BLaER1 (cell line): ENCODE measurements at regions not wholly inside any gene's neighbourhood (a gene's known extent, or its start where the extent isn't known, plus 50 kb on each side); places are given as distances from the start of the nearest gene placed in this dataset.

ENCODE experiments used
- H3K27ac ChIP-seq: shearing (Covaris generic); formaldehyde crosslinking; 2 replicates; pipeline ENCODE4 v1.8.1; 2022
- H3K27me3 ChIP-seq: shearing (Covaris generic); formaldehyde crosslinking; 2 replicates; pipeline ENCODE4 v1.8.1; 2022
- H3K36me3 ChIP-seq: shearing (Covaris generic); formaldehyde crosslinking; 2 replicates; pipeline ENCODE4 v1.8.1; 2022
- H3K4me1 ChIP-seq: shearing (Covaris generic); formaldehyde crosslinking; 2 replicates; pipeline ENCODE4 v1.8.1; 2022
- H3K4me2 ChIP-seq: shearing (Covaris generic); formaldehyde crosslinking; 2 replicates; pipeline ENCODE4 v1.8.1; 2022
- H3K4me3 ChIP-seq: shearing (Covaris generic); formaldehyde crosslinking; 2 replicates; pipeline ENCODE4 v1.8.1; 2022
- H3K9ac ChIP-seq: shearing (Covaris generic); formaldehyde crosslinking; 2 replicates; pipeline ENCODE4 v1.8.1; 2022
- H3K9me3 ChIP-seq: shearing (Covaris generic); formaldehyde crosslinking; 2 replicates; pipeline ENCODE4 v1.8.1; 2022
- H4K20me1 ChIP-seq: shearing (Covaris generic); formaldehyde crosslinking; 2 replicates; pipeline ENCODE4 v1.8.1; 2022
- Cebpa-rat ChIP-seq: shearing (Covaris generic); IDR thresholded peaks from 2 replicates; pipeline ENCODE4 v1.8.1; 2022

DNA sequence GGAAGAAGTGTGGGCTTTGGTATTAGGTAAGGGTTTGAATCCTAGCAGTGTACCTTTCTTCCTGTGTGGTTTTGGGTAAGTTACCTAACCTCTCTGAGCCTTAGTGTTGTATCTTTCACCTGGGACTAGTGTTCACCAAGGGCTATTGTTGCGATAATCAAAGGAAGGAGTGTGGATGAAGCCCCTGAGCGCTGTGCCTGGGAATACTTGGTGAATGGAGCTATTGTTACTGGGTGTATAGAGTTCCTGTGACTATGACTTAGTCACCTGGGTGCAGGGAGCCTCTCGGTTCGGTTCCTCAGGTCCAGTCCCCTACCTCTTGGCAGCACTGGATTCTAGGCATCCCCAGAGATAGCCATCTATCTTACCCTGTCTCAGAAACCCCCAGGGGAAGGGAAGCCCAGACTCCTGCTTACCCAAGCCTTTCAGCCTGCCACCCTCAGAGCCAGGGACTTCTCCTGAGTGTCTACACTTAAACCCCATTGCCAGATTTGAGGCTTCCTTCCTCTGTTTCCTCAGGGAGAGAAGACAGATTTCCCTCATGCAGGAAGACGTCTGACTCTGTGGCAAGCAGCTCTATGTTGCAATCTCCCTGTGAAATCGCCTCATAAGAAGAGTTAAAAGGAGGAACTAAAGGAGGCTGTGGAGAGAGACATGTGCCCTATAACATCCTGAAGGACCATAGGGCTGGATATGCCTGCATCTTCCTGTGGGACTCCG is 181.0 kb upstream of the PITX1 start:
- Histone ChIP-seq H3K27ac (no peak overlapping the region), H3K4me1 (peaks cover 60% of the 10 kb centered on the region), H3K9me3 (no peaks in the 10 kb centered on the region), H3K36me3 (no peaks in the 10 kb centered on the region), H4K20me1 (no peaks in the 10 kb centered on the region), H3K9ac (no peak overlapping the region), H3K4me3 (no peak overlapping the region), H3K4me2 (peak overlapping the region; percentile 35), H3K27me3 (no peaks in the 10 kb centered on the region)
- TF ChIP-seq Cebpa-rat = peak; percentile 81

DNA sequence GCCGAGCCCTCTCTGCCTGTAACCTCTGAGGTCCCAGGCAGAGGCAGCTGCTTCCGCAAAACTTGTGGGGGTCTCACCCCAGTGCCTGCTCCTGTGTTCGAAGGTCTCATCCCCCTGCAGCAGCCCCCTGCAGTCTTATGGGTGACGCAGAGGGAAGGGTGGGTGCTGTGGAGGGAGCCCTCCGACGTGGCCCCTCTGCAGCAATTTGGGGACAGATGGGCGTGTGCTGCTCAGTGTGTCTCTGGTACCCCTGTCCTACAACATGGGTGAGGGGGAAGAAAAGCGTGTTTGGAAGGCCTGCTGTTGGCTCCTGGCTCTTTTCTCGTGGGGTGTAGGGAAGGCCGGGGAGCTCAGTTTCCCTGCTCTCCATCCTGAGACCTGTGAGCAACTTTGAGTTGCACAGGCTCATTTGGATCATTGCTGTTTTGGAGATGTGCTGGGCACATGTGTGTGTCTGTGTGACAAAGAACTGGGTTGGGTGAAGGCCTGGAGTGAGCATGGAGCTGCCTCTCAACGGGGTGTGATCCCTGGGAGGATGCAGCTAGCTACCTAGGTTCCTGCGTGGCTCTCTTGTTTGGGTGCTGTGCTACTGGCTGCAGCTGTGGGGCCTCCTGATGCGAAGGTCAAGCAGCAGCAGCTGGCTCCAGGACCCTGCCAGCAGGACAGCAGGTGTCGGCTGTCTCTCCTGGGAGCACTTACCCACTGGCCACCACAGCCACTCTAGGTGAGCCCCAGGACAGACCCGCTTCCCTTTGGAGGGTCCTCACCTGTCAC is 179.6 kb upstream of the PITX1 start:
- peaks cover 54% of the 10 kb centered on the region for H3K4me1 ChIP-seq
- no peaks in the 10 kb centered on the region for H3K36me3 ChIP-seq
- peak overlapping the region; percentile 71 for H3K27ac ChIP-seq
- H3K4me2 ChIP-seq = peak overlapping the region; percentile 59
- no peaks in the 10 kb centered on the region for H3K27me3 ChIP-seq
- TF ChIP-seq Cebpa-rat = no peak
- H3K9ac ChIP-seq = peak overlapping the region; percentile 10; the same call in 1 of the 2 replicates
- no peaks in the 10 kb centered on the region for H3K9me3 ChIP-seq
- no peaks in the 10 kb centered on the region for H4K20me1 ChIP-seq
- H3K4me3 ChIP-seq = no peak overlapping the region

DNA sequence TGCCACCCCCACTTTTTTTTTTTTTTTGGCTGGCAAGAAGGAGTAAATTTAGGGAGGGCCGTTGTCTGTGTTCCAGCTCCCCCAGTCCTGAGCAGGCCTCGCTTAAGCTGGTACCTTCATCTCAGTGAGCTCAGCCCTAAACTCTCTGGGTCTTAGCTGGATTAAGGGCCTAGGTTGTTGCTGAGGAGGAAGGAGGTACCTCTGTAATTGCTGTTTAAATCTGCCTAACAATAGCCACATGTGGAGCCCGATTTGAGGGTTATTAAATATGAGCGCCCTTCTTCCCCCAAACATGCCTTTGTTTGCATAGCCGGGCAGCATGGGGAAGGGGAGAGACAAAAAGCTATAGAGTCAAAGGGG is 179.0 kb upstream of the PITX1 start:
- Histone ChIP-seq H3K4me3 (no peak overlapping the region), H3K4me2 (peak overlapping the region; percentile 59), H3K9ac (peak overlapping the region; percentile 10; the same call in 1 of the 2 replicates), H3K27me3 (no peaks in the 10 kb centered on the region), H4K20me1 (no peaks in the 10 kb centered on the region), H3K27ac (peak overlapping the region; percentile 71), H3K4me1 (peaks cover 54% of the 10 kb centered on the region), H3K36me3 (no peaks in the 10 kb centered on the region), H3K9me3 (no peaks in the 10 kb centered on the region)
- TF ChIP-seq Cebpa-rat = no peak

- Histone ChIP-seq H3K4me3 (no peak overlapping the region), H3K9ac (peak overlapping the region; percentile 10; the same call in 1 of the 2 replicates), H3K4me1 (peaks cover 59% of the 10 kb centered on the region), H3K27ac (peak overlapping the region; percentile 71), H3K9me3 (no peaks in the 10 kb centered on the region), H3K36me3 (no peaks in the 10 kb centered on the region), H4K20me1 (no peaks in the 10 kb centered on the region), H3K27me3 (no peaks in the 10 kb centered on the region), H3K4me2 (peak overlapping the region; percentile 59)
- TF ChIP-seq Cebpa-rat = no peak
Observed at GRCh38 chr5:135212361-135213026, 178.5 kb upstream of the PITX1 start.

DNA sequence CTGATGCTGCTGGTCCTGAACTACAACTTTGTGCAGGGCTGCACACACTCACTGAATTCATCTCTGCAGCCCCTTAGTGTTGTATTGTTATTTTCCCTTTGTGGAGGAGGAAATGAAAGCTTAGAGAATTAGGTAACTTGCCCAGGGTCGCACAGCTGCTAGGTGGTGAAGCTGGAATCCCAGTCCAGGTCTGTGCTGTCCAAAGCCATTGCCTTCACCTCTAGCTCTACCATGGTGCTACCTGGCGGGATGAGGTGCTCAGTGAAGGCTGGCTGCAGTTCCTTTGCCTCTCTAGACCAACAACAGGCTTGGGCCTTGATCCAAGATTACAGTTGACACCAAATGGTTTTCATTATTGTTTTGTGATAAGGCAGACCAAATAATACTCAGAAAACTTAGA is 177.8 kb upstream of the PITX1 start:
- H4K20me1 ChIP-seq = no peaks in the 10 kb centered on the region
- H3K9me3 ChIP-seq = no peaks in the 10 kb centered on the region
- no peaks in the 10 kb centered on the region for H3K36me3 ChIP-seq
- no peak overlapping the region for H3K9ac ChIP-seq
- peaks cover 66% of the 10 kb centered on the region for H3K4me1 ChIP-seq
- no peak for TF ChIP-seq Cebpa-rat
- H3K4me2 ChIP-seq = peak overlapping the region; percentile 59
- peak overlapping the region; percentile 71; the same call in 1 of the 2 replicates for H3K27ac ChIP-seq
- H3K4me3 ChIP-seq = no peak overlapping the region
- H3K27me3 ChIP-seq = no peaks in the 10 kb centered on the region

DNA sequence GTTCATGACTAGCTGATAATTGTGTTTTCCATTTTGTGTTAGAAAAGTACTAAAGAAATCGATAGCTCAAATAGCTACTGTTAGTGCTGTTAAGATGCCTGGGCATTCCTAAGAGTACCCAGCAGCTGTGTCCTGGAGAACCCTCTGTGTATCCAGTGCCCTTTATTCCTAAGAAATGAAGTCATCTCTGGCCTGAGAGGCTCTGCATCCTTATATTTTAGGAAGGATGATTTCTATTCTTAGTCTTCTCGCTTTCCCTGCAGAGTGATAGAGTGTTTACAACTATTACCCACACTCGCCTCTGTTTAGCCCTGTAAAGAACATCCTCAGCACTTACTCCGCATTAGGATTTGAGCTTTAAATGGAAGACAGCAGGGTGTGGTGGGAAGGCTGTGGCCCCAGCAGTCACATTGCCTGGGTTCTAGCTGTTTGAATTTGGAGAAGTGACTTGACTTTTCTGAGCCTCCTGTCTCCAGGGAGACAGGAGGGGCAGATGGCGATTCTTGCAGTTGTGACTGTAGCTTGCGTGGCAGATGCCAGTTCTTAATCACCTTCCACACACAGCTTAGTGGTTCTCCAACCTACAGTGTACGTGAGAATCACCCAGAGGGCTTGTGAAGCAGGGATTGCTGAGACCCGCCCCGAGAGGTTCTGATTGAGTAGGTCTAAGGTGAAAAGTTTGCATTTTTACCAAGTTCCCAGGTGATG is 177.2 kb upstream of the PITX1 start:
- no peak for TF ChIP-seq Cebpa-rat
- no peak overlapping the region for H3K4me3 ChIP-seq
- no peak overlapping the region for H3K9ac ChIP-seq
- no peaks in the 10 kb centered on the region for H3K9me3 ChIP-seq
- peak overlapping the region; percentile 59 for H3K4me2 ChIP-seq
- no peaks in the 10 kb centered on the region for H4K20me1 ChIP-seq
- H3K27me3 ChIP-seq = no peaks in the 10 kb centered on the region
- H3K4me1 ChIP-seq = peaks cover 69% of the 10 kb centered on the region
- H3K27ac ChIP-seq = no peak overlapping the region
- H3K36me3 ChIP-seq = no peaks in the 10 kb centered on the region

DNA sequence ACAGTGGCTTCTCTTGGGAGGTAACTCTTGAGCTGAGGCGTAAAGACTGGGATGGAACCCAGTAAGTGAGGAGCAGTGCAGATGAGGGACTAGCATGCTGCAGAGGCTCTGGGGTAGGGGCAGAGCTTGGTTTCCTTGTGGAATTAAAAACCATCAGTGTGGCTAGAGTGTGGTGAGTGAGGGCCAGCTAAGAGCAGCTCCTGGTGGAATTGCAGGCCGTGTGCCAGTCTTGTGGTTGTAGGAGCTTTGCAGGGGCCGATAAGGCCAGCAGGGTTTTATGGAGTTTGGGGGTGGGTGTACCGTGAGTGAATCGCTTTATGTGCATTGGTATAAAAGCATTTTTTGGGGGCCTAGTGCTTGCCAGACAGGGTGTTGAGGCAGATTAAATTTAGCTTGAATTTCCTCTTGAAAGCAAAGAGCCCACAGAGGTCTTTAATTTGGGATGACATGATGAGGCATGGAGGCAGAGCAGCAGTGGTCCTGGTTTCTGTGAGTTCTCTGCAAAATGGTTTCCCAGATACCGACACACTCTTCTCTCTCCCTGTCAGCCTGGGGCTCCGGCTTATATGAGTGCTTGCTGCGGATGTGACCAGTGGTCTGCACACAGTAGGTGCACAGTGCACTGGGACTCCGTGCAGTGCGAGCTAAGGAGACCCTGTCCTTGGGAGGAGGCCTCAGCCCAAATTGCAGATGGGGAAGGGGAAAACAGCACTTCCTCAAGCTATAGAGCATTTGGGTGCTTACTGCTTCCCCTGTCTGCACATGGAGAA is 176.4 kb upstream of the PITX1 start:
- Histone ChIP-seq H4K20me1 (no peaks in the 10 kb centered on the region), H3K27me3 (no peaks in the 10 kb centered on the region), H3K4me1 (peaks cover 62% of the 10 kb centered on the region), H3K4me2 (0 out of 2 replicates have a peak overlapping the region, but pooled peaks have one; percentile 59), H3K9ac (no peak overlapping the region), H3K27ac (no peak overlapping the region), H3K4me3 (no peak overlapping the region), H3K36me3 (no peaks in the 10 kb centered on the region), H3K9me3 (no peaks in the 10 kb centered on the region)
- no peak for TF ChIP-seq Cebpa-rat

GRCh38 chr5:135208903-135209721 is 175.1 kb upstream of the PITX1 start:
- Histone ChIP-seq H3K9me3 (no peaks in the 10 kb centered on the region), H4K20me1 (no peaks in the 10 kb centered on the region), H3K27me3 (no peaks in the 10 kb centered on the region), H3K4me2 (no peak overlapping the region), H3K9ac (no peak overlapping the region), H3K27ac (no peak overlapping the region), H3K4me1 (peaks cover 53% of the 10 kb centered on the region), H3K36me3 (no peaks in the 10 kb centered on the region), H3K4me3 (no peak overlapping the region)
- no peak for TF ChIP-seq Cebpa-rat
